A549 (cell line): ENCODE measurements at regions not wholly inside any gene's neighbourhood (a gene's known extent, or its start where the extent isn't known, plus 50 kb on each side); places are given as distances from the start of the nearest gene placed in this dataset.

Source experiments
- ATAC-seq, 2 experiments: fragments of 200-7000 bp in 1 of 2; fragments of >200 bp in 1 of 2; cut with Nextera tagmentation in 1 of 2; cut with Tn5 transposase in 1 of 2; 3 replicates each; pipeline versions ENCODE4 v1.8.0 to v1.9.1; 2018 to 2020; ENCODE audit warnings: mild to moderate bottlenecking in 1 of 2, moderate library complexity in 1 of 2
- CTCF ChIA-PET: fragments of 300-600 bp; sonication (Branson Sonifier 250); formaldehyde crosslinking; extraction: SDS; loops from one replicate; lab custom pipeline; 2021; ENCODE audit warnings: antibody characterized with exemption, inconsistent platforms; lab: Yijun Ruan, JAX
- POLR2A ChIA-PET: fragments of 350-600 bp; formaldehyde crosslinking; extraction: SDS; loops from one replicate; lab custom pipeline; 2021; ENCODE audit warnings: antibody characterized with exemption, inconsistent platforms; lab: Yijun Ruan, JAX
- DNase-seq, 2 experiments: peaks; one replicate each; pipeline versions ENCODE4 v3.0.0 to v3.0.0-alpha.2; 2011 to 2016; ENCODE audit warnings: low read depth in 1 of 2, low spot score in 1 of 2
- FAIRE-seq: peaks from 2 replicates; lab custom pipeline; 2011; peaks lifted over from hg19 to GRCh38; lab: Jason Lieb, UNC
- H3K27ac ChIP-seq, 2 experiments: fragments of >200 bp; sonication (Bioruptor Twin); formaldehyde crosslinking; 3 replicates each; pipeline ENCODE4 v1.5.1; 2016 to 2017
- H3K4me1 ChIP-seq: fragments of >200 bp; sonication (Bioruptor Twin); formaldehyde crosslinking; 3 replicates; pipeline ENCODE4 v1.6.1; 2016
- H3K4me2 ChIP-seq: fragments of >200 bp; sonication (Bioruptor Twin); formaldehyde crosslinking; 3 replicates; pipeline ENCODE4 v1.6.1; 2016
- H3K4me3 ChIP-seq: fragments of >200 bp; sonication (Bioruptor Twin); formaldehyde crosslinking; 3 replicates; pipeline ENCODE4 v1.5.1; 2016
- H3K9me3 ChIP-seq: fragments of >200 bp; sonication (Bioruptor Twin); formaldehyde crosslinking; 3 replicates; pipeline ENCODE4 v1.6.1; 2016
- BHLHE40 ChIP-seq: IDR thresholded peaks from 2 replicates; pipeline ENCODE4 v1.6.1; 2012; ENCODE audit warnings: low read depth, low read length, inconsistent platforms
- CHD4 ChIP-seq: fragments of 200-600 bp; sonication (generic); IDR thresholded peaks from 2 replicates; pipeline ENCODE4 v1.6.1; 2016; ENCODE audit warnings: antibody characterized with exemption, mild to moderate bottlenecking, borderline replicate concordance
- E2F6 ChIP-seq: IDR thresholded peaks from 2 replicates; pipeline ENCODE4 v1.6.1; 2012; ENCODE audit warnings: low read depth, borderline replicate concordance
- EHMT2 ChIP-seq: fragments of 200-600 bp; sonication (generic); IDR thresholded peaks from 2 replicates; pipeline ENCODE4 v1.6.1; 2016; ENCODE audit warnings: antibody characterized with exemption, low read depth, mild to moderate bottlenecking, moderate library complexity
- FOXS1 ChIP-seq: fragments of 250-450 bp; sonication (Bioruptor Pico); IDR thresholded peaks from 2 replicates; pipeline ENCODE4 v1.5.0; 2020; ENCODE audit warnings: mild to moderate bottlenecking, moderate library complexity
- GATA3 ChIP-seq: IDR thresholded peaks from 2 replicates; pipeline ENCODE4 v1.6.1; 2012; ENCODE audit warnings: borderline replicate concordance
- HDAC2 ChIP-seq: fragments of 200-600 bp; sonication (generic); IDR thresholded peaks from 2 replicates; pipeline ENCODE4 v1.6.1; 2016
- MAX ChIP-seq: IDR thresholded peaks from 2 replicates; pipeline ENCODE4 v1.6.1; 2012
- MYC ChIP-seq: IDR thresholded peaks from 2 replicates; pipeline ENCODE4 v1.6.1; 2012; ENCODE audit warnings: mild to moderate bottlenecking, inconsistent platforms, low read length, improper control_type of control experiment, borderline replicate concordance
- NR3C1 ChIP-seq: fragments of >200 bp; sonication (Bioruptor Twin); formaldehyde crosslinking; IDR thresholded peaks from 3 replicates; pipeline ENCODE4 v1.6.1; 2017
- POLR2A ChIP-seq: IDR thresholded peaks from 2 replicates; pipeline ENCODE4 v1.6.1; 2012; ENCODE audit warnings: mild to moderate bottlenecking, low read length
- RAD21 ChIP-seq, 2 experiments: fragments of >200 bp in 1 of 2; sonication (Bioruptor Twin) in 1 of 2; formaldehyde crosslinking in 1 of 2; IDR thresholded peaks in 1 of 2; conservative IDR thresholded peaks in 1 of 2; 2 replicates in 1 of 2; 3 replicates in 1 of 2; pipeline ENCODE4 v1.6.1; 2012 to 2018; ENCODE audit warnings: inconsistent platforms in 1 of 2
- RARB ChIP-seq: fragments of 250-450 bp; sonication (Bioruptor Pico); IDR thresholded peaks from 2 replicates; pipeline ENCODE4 v1.8.0; 2021; ENCODE audit warnings: mild to moderate bottlenecking, moderate library complexity
- RNF2 ChIP-seq: fragments of 200-600 bp; sonication (generic); IDR thresholded peaks from 2 replicates; pipeline ENCODE4 v1.6.1; 2016; ENCODE audit warnings: low read depth, mild to moderate bottlenecking, antibody characterized with exemption, moderate library complexity, borderline replicate concordance
- ZFP36 ChIP-seq: fragments of 450-650 bp; IDR thresholded peaks from 2 replicates; pipeline ENCODE4 v1.6.1; 2014; ENCODE audit warnings: borderline replicate concordance; ENCODE audit not compliant: partially characterized antibody
- ZNF302 ChIP-seq: fragments of 250-450 bp; sonication (Bioruptor Pico); IDR thresholded peaks from 2 replicates; pipeline ENCODE4 v1.9.0; 2021; ENCODE audit warnings: inconsistent platforms, mild to moderate bottlenecking, moderate library complexity
- WGBS: methylation state at CpG from one replicate; pipeline ENCODE4 v1.1.6; 2017; ENCODE audit errors: missing lambda C conversion rate; 5-methylcytosine and 5-hydroxymethylcytosine counted together
- TF ChIP-seq, protein P1 (sequence below): fragments of 200-600 bp; sonication (generic); IDR thresholded peaks from 2 replicates; pipeline ENCODE4 v1.6.1; 2016; ENCODE audit warnings: antibody characterized with exemption, mild to moderate bottlenecking, moderate library complexity
- TF ChIP-seq, protein P2 (sequence below): fragments of >200 bp; sonication (Bioruptor Twin); formaldehyde crosslinking; IDR thresholded peaks from 3 replicates; pipeline ENCODE4 v1.5.1; 2016
- TF ChIP-seq, protein P3 (sequence below): fragments of 450-650 bp; IDR thresholded peaks from 2 replicates; pipeline ENCODE4 v1.6.1; 2014; ENCODE audit warnings: antibody characterized with exemption
- TF ChIP-seq, protein P4 (sequence below): fragments of >200 bp; sonication (Bioruptor Twin); formaldehyde crosslinking; IDR thresholded peaks from 2 replicates; pipeline ENCODE4 v1.6.1; 2016

GRCh38 chr1:201771466-201771865 is 57.5 kb upstream of the IPO9 start (continued):
- TF ChIP-seq, protein P1, sequence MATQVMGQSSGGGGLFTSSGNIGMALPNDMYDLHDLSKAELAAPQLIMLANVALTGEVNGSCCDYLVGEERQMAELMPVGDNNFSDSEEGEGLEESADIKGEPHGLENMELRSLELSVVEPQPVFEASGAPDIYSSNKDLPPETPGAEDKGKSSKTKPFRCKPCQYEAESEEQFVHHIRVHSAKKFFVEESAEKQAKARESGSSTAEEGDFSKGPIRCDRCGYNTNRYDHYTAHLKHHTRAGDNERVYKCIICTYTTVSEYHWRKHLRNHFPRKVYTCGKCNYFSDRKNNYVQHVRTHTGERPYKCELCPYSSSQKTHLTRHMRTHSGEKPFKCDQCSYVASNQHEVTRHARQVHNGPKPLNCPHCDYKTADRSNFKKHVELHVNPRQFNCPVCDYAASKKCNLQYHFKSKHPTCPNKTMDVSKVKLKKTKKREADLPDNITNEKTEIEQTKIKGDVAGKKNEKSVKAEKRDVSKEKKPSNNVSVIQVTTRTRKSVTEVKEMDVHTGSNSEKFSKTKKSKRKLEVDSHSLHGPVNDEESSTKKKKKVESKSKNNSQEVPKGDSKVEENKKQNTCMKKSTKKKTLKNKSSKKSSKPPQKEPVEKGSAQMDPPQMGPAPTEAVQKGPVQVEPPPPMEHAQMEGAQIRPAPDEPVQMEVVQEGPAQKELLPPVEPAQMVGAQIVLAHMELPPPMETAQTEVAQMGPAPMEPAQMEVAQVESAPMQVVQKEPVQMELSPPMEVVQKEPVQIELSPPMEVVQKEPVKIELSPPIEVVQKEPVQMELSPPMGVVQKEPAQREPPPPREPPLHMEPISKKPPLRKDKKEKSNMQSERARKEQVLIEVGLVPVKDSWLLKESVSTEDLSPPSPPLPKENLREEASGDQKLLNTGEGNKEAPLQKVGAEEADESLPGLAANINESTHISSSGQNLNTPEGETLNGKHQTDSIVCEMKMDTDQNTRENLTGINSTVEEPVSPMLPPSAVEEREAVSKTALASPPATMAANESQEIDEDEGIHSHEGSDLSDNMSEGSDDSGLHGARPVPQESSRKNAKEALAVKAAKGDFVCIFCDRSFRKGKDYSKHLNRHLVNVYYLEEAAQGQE, result no peak
- TF ChIP-seq ZFP36, result no peak

DNA sequence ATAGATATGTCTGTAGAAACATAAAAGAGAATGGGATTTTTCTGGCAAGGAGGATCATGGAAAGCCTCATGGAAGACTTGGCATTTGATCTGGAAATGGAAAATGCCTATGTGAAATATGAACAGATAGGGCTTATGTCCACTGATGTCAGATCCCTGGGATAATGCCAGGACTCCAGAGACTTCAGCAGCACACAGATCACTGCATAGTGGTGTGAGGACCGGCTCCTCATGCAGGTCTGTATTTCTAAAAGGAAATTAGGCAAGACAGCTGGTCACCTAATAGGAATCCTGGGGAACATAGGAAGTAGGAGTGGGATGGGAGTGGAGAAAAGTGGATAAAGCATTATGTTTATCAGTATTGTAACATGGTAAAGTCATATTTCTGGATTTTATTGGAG is 56.8 kb upstream of the IPO9 start:
- Histone ChIP-seq H3K4me3 (no peak overlapping the region), H3K9me3 (peaks cover 21% of the 10 kb centered on the region)
- ATAC-seq, result no peak
- 81% methylated on average over 1 of the region's 1 CpG for WGBS
- no peak for TF ChIP-seq ZNF302 (CRISPR knock-in tag)
- no peak for TF ChIP-seq MYC
- no peak for TF ChIP-seq NR3C1
- TF ChIP-seq MAX, result no peak
- no peak for TF ChIP-seq RNF2
- no peak for TF ChIP-seq RAD21 (conservative IDR thresholded peaks at IDR 0.05 in 1 of 2, IDR thresholded peaks at IDR 0.05 in 1 of 2)
- TF ChIP-seq FOXS1 (CRISPR knock-in tag), result no peak
- no peak for TF ChIP-seq EHMT2
- TF ChIP-seq E2F6, result no peak
- TF ChIP-seq, protein P1, result no peak
- TF ChIP-seq BHLHE40, result no peak
- TF ChIP-seq CHD4, result no peak
- no peak for TF ChIP-seq RARB (CRISPR knock-in tag)
- TF ChIP-seq GATA3, result no peak
- no peak for TF ChIP-seq HDAC2
- no peak for TF ChIP-seq POLR2A
- TF ChIP-seq, protein P2, sequence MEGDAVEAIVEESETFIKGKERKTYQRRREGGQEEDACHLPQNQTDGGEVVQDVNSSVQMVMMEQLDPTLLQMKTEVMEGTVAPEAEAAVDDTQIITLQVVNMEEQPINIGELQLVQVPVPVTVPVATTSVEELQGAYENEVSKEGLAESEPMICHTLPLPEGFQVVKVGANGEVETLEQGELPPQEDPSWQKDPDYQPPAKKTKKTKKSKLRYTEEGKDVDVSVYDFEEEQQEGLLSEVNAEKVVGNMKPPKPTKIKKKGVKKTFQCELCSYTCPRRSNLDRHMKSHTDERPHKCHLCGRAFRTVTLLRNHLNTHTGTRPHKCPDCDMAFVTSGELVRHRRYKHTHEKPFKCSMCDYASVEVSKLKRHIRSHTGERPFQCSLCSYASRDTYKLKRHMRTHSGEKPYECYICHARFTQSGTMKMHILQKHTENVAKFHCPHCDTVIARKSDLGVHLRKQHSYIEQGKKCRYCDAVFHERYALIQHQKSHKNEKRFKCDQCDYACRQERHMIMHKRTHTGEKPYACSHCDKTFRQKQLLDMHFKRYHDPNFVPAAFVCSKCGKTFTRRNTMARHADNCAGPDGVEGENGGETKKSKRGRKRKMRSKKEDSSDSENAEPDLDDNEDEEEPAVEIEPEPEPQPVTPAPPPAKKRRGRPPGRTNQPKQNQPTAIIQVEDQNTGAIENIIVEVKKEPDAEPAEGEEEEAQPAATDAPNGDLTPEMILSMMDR, result no peak
- TF ChIP-seq, protein P3, sequence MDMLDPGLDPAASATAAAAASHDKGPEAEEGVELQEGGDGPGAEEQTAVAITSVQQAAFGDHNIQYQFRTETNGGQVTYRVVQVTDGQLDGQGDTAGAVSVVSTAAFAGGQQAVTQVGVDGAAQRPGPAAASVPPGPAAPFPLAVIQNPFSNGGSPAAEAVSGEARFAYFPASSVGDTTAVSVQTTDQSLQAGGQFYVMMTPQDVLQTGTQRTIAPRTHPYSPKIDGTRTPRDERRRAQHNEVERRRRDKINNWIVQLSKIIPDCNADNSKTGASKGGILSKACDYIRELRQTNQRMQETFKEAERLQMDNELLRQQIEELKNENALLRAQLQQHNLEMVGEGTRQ, result no peak
- TF ChIP-seq, protein P4, sequence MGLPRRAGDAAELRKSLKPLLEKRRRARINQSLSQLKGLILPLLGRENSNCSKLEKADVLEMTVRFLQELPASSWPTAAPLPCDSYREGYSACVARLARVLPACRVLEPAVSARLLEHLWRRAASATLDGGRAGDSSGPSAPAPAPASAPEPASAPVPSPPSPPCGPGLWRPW, result no peak
- TF ChIP-seq, all 56 proteins: peak for 0
- DNase-seq (no peak), FAIRE-seq (no peak)
- CTCF ChIA-PET, result interaction anchor here (1.5 to 3.1 kb wide), 2 partner anchors 16 to 63 kb away, joined by 3 to 17 read pairs; no protein-coding TSS in a partner anchor
- Histone ChIP-seq H3K4me1 (no peaks in the 10 kb centered on the region), H3K27ac (no peak overlapping the region), H3K4me2 (no peak overlapping the region)
- POLR2A ChIA-PET, result no interaction called here
